ENCODE measurements at regions not wholly inside any gene's neighbourhood (a gene's known extent, or its start where the extent isn't known, plus 50 kb on each side); places are given as distances from the start of the nearest gene placed in this dataset.

DNA sequence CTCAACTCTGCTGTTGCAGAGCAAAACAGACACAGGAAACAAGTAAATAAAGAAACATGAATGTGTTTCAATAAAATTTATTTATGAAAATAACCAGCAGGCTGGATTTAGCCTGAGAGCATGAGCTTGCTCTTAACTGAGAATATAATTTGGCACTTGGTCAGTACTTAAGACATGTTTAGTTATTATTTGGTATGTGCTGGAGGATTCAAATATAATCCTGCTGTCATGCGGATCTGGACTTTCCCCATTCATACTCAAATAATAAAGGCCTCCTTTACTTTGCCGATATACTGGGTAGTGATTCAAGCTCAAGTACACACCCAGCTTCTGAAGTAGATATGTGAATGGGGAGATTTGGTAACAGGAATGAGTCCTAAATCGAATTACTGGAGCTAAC lies 465.5 kb upstream of the HS3ST1 start:
- H3K4me3 ChIP-seq (ENCODE audit: low read depth, low read length) = no peak overlapping the region
- DNase-seq (ENCODE audit: low read depth) = no peak
- no peak for TF ChIP-seq CTCF (conservative IDR thresholded peaks at IDR 0.05; ENCODE audit: low read depth, low read length)

DNA sequence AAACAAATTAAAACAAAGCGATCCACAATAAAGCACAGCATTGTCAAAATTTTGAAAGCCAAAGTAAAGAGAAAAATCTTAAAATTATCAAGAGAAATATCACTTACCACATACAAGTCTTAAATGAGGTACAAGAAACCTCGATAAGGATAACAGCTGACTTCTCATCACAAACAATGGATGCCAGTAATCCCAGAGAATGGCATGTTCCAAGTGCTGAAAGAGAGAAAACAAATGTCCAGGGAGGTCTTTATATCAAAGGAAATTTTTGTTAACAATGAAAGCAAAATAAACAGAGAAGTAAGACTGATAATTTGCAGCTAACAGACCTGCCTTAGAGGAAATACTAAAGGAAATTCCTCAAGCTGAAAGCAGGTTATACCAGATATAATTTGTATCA lies 460.4 kb upstream of the HS3ST1 start:
- no peak for DNase-seq (ENCODE audit: low read depth)
- no peak overlapping the region for H3K4me3 ChIP-seq (ENCODE audit: low read depth, low read length)
- no peak for TF ChIP-seq CTCF (conservative IDR thresholded peaks at IDR 0.05; ENCODE audit: low read depth, low read length)

DNA sequence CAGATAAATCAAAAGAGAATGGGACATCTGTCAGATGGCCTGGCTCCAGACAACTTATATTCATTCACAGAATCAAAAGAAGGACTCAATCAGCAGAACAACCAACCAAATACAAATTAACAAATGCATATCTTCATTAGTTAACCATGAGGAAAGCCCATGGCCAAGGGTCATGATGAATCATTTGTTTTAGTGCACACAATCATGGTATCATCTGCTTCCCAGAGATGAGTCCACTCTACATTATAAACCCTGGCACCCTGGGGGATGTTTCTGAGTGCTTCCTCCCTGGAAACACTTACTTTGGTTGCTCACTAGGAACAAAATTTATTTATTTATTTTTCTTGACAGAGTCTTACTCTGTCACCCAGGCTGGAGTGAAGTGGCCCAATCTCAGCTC lies 453.3 kb upstream of the HS3ST1 start:
- TF ChIP-seq CTCF (conservative IDR thresholded peaks at IDR 0.05; ENCODE audit: low read depth, low read length) = no peak
- DNase-seq (ENCODE audit: low read depth) = peak; percentile 42
- H3K4me3 ChIP-seq (ENCODE audit: low read depth, low read length) = no peak overlapping the region

DNA sequence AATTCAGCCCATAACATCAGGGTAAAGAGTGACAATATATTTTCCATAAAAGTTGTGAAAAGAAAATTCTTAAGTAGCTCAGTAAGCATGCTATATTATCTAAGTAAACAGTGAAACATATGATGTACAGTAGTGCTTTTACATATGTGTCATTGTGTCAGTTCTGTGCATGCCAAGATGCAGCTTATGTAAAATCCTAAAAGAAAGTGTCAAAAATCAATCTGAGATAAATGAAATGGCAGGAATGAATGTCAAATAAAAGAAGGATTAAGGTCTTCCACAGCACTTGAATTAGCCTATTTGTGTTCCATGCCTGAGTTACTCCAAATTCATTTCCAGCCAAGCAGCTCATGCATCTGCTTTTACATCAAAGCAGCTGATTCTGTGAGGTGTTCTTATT lies 452.7 kb upstream of the HS3ST1 start:
- no peak for DNase-seq (ENCODE audit: low read depth)
- no peak for TF ChIP-seq CTCF (conservative IDR thresholded peaks at IDR 0.05; ENCODE audit: low read depth, low read length)
- no peak overlapping the region for H3K4me3 ChIP-seq (ENCODE audit: low read depth, low read length)

DNA sequence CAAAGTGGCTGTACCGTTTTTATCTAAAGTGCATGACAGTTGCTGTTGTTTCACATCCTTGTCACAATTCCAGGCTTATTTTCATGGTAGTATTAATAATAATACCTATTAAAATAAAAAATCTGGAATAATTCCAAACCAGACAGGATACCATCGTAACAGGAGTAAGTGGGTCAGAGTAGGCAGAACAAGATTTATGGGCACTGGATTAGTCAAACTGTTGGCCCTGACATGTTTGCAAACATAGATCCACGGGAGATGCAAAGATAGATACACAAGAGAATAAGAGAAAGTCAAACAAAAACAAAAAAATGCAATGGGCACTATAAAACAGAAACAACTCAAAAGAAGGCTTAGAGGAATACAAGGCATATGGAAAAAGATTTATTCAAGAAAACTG lies 449.5 kb upstream of the HS3ST1 start:
- H3K4me3 ChIP-seq (ENCODE audit: low read depth, low read length) = no peak overlapping the region
- TF ChIP-seq CTCF (conservative IDR thresholded peaks at IDR 0.05; ENCODE audit: low read depth, low read length) = no peak
- DNase-seq (ENCODE audit: low read depth) = no peak

GRCh38 chr4:11876104-11876503 lies 447.4 kb upstream of the HS3ST1 start:
- TF ChIP-seq CTCF (conservative IDR thresholded peaks at IDR 0.05; ENCODE audit: low read depth, low read length) = no peak
- no peak for DNase-seq (ENCODE audit: low read depth)
- H3K4me3 ChIP-seq (ENCODE audit: low read depth, low read length) = no peak overlapping the region

GRCh38 chr4:11869191-11869870 lies 440.6 kb upstream of the HS3ST1 start:
- no peak for DNase-seq (ENCODE audit: low read depth)
- no peak for TF ChIP-seq CTCF (conservative IDR thresholded peaks at IDR 0.05; ENCODE audit: low read depth, low read length)
- no peak overlapping the region for H3K4me3 ChIP-seq (ENCODE audit: low read depth, low read length)

All from epithelial cell of proximal tubule (primary cell).